ENCODE measurements at regions not wholly inside any gene's neighbourhood (a gene's known extent, or its start where the extent isn't known, plus 50 kb on each side); places are given as distances from the start of the nearest gene placed in this dataset.

DNA sequence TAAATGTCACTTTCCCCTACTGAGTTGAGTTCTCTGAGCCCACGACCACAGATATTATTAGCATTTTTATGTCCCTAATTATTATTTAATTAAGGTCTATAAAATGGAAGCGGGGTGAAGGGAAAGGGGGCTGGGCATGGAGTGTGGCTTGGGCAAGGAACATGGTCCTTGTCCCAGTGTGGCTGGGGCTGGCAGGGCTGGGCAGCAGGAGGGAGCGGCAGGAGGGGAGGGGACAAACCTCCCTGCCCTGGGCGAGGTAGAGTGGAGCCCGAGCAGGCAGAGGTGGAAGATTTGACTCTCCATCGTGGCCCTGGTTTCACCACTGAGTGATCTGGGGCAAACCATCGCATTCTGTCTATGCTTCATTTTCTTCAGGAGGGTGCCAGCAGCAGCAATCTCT is 402.9 kb upstream of the C2CD4B start:
- H3K4me1 Mint-ChIP-seq: peaks cover 20% of the 10 kb centered on the region

DNA sequence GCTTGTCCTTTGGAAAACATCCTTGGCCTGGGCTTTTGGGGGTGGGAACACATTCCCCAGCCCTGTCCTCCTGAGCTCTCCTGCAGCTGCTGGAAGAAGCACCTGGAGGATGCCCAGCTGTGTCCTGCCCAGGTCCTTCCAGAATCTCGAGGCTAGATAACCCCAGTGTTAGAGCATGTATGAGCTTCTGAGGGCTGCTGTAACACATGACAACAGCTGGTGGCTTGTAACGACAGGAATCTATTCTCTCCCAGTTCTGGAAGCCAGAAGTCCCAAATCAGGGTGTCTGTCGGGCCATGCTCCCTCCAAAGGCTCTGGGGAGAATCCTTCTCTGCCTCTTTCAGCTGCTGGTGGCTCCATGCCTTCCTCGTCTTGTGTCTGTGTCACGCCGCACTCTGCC is 403.6 kb upstream of the C2CD4B start:
- Mint-ChIP-seq H3K4me3 (no peak overlapping the region), H3K4me1 (peaks cover 20% of the 10 kb centered on the region), H3K9me3 (peaks cover 3% of the 10 kb centered on the region), H3K27ac (no peak overlapping the region), H3K36me3 (no peaks in the 10 kb centered on the region), H3K27me3 (ENCODE audit: low read depth) (no peaks in the 10 kb centered on the region)
- no peak for DNase-seq (ENCODE audit: low spot score in 2 of 2, unreplicated experiment in 2 of 2)
- no peak for TF ChIP-seq CTCF (IDR thresholded peaks at IDR 0.05; ENCODE audit: unreplicated experiment)

More for the DNA sequence above, 402.9 kb upstream of the C2CD4B start:
- Mint-ChIP-seq H3K27me3 (ENCODE audit: low read depth) (no peaks in the 10 kb centered on the region), H3K9me3 (peaks cover 3% of the 10 kb centered on the region), H3K27ac (no peak overlapping the region), H3K36me3 (no peaks in the 10 kb centered on the region), H3K4me3 (no peak overlapping the region)
- DNase-seq (ENCODE audit: low spot score in 2 of 2, unreplicated experiment in 2 of 2): no peak
- no peak for TF ChIP-seq CTCF (IDR thresholded peaks at IDR 0.05; ENCODE audit: unreplicated experiment)

DNA sequence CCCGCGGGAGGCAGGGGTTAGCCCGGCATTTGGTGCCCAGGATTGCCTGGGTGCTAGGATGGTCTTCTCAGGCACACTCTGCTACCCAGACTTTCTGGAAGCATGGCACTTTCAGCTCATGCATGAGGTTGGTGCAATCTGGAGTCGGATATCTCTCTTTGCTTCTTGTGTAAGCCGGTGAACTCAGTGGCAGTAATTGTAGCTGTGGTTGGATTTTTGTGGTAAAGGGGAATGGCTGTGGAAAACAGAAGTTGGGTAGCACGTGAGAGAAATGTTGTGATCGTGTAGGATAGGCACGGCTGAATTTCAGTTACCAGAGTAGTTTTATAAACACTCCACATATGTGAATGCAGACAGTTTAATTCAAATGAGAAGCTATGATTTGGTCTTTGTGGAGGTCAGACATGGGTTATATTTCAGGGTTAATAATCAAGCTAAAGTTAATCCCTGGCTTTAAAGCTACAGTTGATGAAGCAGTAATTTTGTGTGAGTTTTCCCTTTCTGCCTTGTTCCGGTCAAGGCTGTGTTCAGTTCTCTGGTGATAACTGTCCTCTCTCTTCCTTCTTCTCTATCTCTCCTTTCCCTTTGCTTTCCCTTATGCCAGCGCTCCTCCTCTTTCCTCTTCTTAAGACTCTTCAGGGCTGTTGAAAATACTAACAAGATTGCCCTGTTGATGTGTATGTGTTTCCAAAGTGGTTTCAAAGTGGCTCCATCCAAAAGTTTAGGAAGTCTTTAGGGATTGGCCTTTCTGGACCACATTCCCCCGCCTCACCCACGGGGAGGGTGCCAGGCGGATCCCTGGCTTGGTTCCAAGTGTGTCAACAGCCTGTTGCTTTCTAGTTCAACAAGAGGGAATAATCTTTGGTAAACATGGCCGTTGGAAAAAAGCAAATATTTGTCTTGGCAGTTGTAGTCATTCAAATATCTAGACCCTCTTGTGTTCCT is 404.6 kb upstream of the C2CD4B start:
- peak overlapping the region; percentile 64 for H3K27ac Mint-ChIP-seq
- no peak for DNase-seq (ENCODE audit: low spot score in 2 of 2, unreplicated experiment in 2 of 2)
- no peak for TF ChIP-seq CTCF (IDR thresholded peaks at IDR 0.05; ENCODE audit: unreplicated experiment)
- H3K4me1 Mint-ChIP-seq: peaks cover 20% of the 10 kb centered on the region
- H3K27me3 Mint-ChIP-seq (ENCODE audit: low read depth): no peaks in the 10 kb centered on the region
- peaks cover 3% of the 10 kb centered on the region for H3K9me3 Mint-ChIP-seq
- no peaks in the 10 kb centered on the region for H3K36me3 Mint-ChIP-seq
- no peak overlapping the region for H3K4me3 Mint-ChIP-seq

- Mint-ChIP-seq H3K4me1 (peaks cover 14% of the 10 kb centered on the region), H3K36me3 (no peaks in the 10 kb centered on the region), H3K27ac (peak overlapping the region; percentile 64), H3K27me3 (ENCODE audit: low read depth) (no peaks in the 10 kb centered on the region), H3K9me3 (peaks cover 3% of the 10 kb centered on the region), H3K4me3 (no peak overlapping the region)
- TF ChIP-seq CTCF (IDR thresholded peaks at IDR 0.05; ENCODE audit: unreplicated experiment): no peak
- no peak for DNase-seq (ENCODE audit: low spot score in 2 of 2, unreplicated experiment in 2 of 2)
These were observed 405.3 kb upstream of the C2CD4B start for GRCh38 chr15:62570405-62570783.

DNA sequence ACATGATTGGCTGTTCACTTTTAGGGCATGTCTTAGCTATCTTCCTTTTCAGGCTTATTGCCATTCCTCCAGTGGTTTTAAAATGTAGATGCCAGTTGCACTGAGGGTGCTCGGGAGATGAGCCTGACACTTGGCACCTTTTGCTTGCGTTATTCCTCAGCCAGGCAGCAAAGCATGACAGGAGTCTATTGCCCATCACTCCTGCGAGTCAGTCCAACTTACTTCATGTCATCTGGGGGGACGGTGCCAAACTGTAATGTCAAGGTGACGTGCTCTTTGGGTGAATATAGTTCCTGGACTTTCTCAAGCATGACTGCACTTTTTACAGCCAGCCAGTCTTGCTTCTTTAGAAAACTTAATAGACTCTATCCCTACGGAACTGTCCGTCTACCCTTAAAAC is 406.0 kb upstream of the C2CD4B start:
- no peak overlapping the region for H3K27ac Mint-ChIP-seq
- H3K4me3 Mint-ChIP-seq: no peak overlapping the region
- no peaks in the 10 kb centered on the region for H3K36me3 Mint-ChIP-seq
- no peak for TF ChIP-seq CTCF (IDR thresholded peaks at IDR 0.05; ENCODE audit: unreplicated experiment)
- H3K4me1 Mint-ChIP-seq: peaks cover 8% of the 10 kb centered on the region
- H3K9me3 Mint-ChIP-seq: peaks cover 3% of the 10 kb centered on the region
- no peak for DNase-seq (ENCODE audit: low spot score in 2 of 2, unreplicated experiment in 2 of 2)
- H3K27me3 Mint-ChIP-seq (ENCODE audit: low read depth): no peaks in the 10 kb centered on the region
